ENCODE measurements at regions not wholly inside any gene's neighbourhood (a gene's known extent, or its start where the extent isn't known, plus 50 kb on each side); places are given as distances from the start of the nearest gene placed in this dataset.

- no peak for DNase-seq (ENCODE audit: low spot score)
Measured at GRCh38 chr6:54057058-54057457, 54.2 kb upstream of the MLIP start.

- no peak for DNase-seq (ENCODE audit: low spot score)
Measured at GRCh38 chr6:54058236-54058635, 53.0 kb upstream of the MLIP start.

GRCh38 chr6:54059683-54060082 lies 51.6 kb upstream of the MLIP start:
- no peak for DNase-seq (ENCODE audit: low spot score)

- DNase-seq (ENCODE audit: low spot score) = no peak
Measured at GRCh38 chr6:54060286-54060685, 51.0 kb upstream of the MLIP start.
